Activated CD4-positive, alpha-beta memory T cell treated with anti-CD3 and anti-CD28 coated beads for 36 hours (primary cell): ENCODE measurements at regions not wholly inside any gene's neighbourhood (a gene's known extent, or its start where the extent isn't known, plus 50 kb on each side); places are given as distances from the start of the nearest gene placed in this dataset.

Source experiments
- CTCF ChIA-PET: fragments of 350-600 bp; sonication (Branson Sonifier 250); formaldehyde crosslinking; loops from one replicate; lab custom pipeline; 2021; ENCODE audit warnings: antibody characterized with exemption, inconsistent platforms; lab: Charles Lee
- POLR2A ChIA-PET: fragments of 350-600 bp; sonication (Branson Sonifier 250); formaldehyde crosslinking; loops from one replicate; lab custom pipeline; 2021; ENCODE audit warnings: antibody characterized with exemption; lab: Charles Lee
- DNase-seq: peaks from one replicate; pipeline ENCODE4 v3.0.0-alpha.2; 2020
- H3K27ac Mint-ChIP-seq: one replicate; pipeline ENCODE4 v1.8.0; 2021; ENCODE audit warnings: mixed read lengths
- H3K27me3 Mint-ChIP-seq: one replicate; pipeline ENCODE4 v1.8.0; 2021; ENCODE audit warnings: mixed read lengths
- H3K36me3 Mint-ChIP-seq: one replicate; pipeline ENCODE4 v1.8.0; 2021; ENCODE audit warnings: mixed read lengths
- H3K4me1 Mint-ChIP-seq: one replicate; pipeline ENCODE4 v1.8.0; 2021; ENCODE audit warnings: low read depth, mixed read lengths
- H3K4me3 Mint-ChIP-seq: one replicate; pipeline ENCODE4 v1.8.0; 2021; ENCODE audit warnings: mild to moderate bottlenecking, mixed read lengths
- H3K9me3 Mint-ChIP-seq: one replicate; pipeline ENCODE4 v1.8.0; 2021; ENCODE audit warnings: mixed read lengths
- intact Hi-C: fragments of 100-400 bp; cut with micrococcal nuclease; formaldehyde crosslinking; loops from one replicate; pipeline ENCODE4 v1.15.1; 2023

DNA sequence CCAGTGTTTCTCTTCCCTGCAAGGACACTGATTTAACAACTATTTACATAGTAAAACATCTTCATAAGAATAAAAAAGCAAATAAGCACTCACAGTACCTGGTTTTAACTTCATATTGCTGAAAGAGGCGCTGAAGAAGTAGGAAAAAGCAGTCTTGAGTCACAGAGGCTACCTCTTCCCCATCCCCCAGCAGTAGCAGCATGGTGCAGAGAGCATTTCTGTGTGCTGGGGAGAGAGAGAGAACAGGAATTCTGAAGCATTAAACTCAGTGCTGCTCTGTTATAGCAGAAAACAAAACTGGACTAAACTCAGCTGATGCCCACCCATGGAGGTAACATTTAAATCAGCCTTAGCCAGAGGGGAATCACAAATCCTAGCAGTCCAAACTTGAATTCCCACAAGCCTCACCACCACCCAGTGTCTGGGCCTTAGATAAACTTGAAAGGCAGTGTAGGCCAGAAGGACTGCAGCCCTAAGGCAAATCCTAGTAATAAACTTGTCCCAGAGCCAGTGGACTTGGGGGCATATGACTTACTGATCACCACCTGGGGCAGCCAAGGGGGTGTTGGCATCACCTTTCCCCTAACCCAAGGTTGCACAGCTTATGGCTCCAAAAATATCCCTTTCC, 321.8 kb upstream of the CWC22 start:
- H3K4me3 Mint-ChIP-seq = no peak overlapping the region
- peaks cover 3% of the 10 kb centered on the region for H3K9me3 Mint-ChIP-seq
- no peak overlapping the region for H3K27ac Mint-ChIP-seq
- no peaks in the 10 kb centered on the region for H3K4me1 Mint-ChIP-seq
- no peak for DNase-seq
- intact Hi-C loops = no loop called here
- H3K27me3 Mint-ChIP-seq = no peaks in the 10 kb centered on the region
- no peaks in the 10 kb centered on the region for H3K36me3 Mint-ChIP-seq
- ChIA-PET POLR2A (no interaction called here), CTCF (no interaction called here)

DNA sequence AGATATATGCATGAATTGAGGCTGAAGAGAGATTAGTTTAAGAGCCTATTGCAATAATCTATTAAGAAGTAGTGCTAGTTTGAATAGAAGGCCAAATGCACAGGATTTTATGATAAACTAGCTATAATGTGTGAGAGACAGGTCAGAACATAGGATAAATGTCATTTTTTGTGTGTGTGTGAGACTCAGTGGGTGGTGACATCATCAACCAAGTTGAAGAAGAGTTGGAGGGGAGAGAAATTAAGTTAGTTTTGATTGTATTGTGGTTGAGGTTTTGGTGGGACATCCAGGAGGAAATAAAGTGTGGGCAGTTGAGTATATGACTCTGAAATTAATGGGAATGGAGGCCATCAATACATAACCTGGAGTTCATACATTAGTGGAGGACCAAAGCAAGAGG, 320.1 kb upstream of the CWC22 start:
- Mint-ChIP-seq H3K4me3 (no peak overlapping the region), H3K27me3 (no peaks in the 10 kb centered on the region), H3K27ac (no peak overlapping the region), H3K9me3 (no peaks in the 10 kb centered on the region), H3K4me1 (no peaks in the 10 kb centered on the region), H3K36me3 (no peaks in the 10 kb centered on the region)
- POLR2A ChIA-PET = no interaction called here
- intact Hi-C loops = no loop called here
- no peak for DNase-seq
- CTCF ChIA-PET = no interaction called here

DNA sequence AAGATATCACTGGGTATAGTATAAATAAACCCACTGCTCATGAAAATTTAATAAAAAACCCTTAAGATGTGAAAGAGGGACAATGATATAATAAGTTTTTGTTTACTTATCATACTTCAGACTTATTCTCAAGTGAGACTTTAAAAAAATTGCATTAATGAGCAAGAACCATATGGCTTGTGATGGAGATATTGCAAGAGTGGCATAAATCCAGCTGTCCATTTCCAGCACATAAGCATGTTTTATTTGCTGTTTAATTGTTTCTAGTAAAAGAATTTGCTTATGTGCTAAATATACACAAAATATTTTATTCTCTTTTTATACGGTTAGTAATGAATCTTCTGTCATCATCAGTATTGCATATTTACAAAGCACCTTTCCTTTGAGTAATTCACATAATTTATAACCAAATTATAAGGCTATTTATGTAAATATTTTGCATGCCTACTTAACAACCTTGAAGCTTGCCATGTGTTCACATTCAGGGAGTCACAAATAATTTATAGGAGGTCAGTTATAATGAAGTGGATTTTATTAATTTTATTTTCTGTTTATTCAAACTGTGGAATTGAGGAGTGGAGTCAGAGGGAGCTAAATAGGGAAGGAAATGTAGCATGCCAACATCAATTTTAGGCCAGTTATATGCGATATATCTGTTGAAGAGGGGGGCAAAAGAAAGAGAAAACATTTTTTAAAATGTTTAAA, 318.5 kb upstream of the CWC22 start:
- ChIA-PET CTCF (no interaction called here), POLR2A (no interaction called here)
- Mint-ChIP-seq H3K27me3 (no peaks in the 10 kb centered on the region), H3K27ac (no peak overlapping the region), H3K4me1 (no peaks in the 10 kb centered on the region), H3K4me3 (no peak overlapping the region), H3K9me3 (peaks cover 3% of the 10 kb centered on the region), H3K36me3 (no peaks in the 10 kb centered on the region)
- no peak for DNase-seq
- intact Hi-C loops = no loop called here

DNA sequence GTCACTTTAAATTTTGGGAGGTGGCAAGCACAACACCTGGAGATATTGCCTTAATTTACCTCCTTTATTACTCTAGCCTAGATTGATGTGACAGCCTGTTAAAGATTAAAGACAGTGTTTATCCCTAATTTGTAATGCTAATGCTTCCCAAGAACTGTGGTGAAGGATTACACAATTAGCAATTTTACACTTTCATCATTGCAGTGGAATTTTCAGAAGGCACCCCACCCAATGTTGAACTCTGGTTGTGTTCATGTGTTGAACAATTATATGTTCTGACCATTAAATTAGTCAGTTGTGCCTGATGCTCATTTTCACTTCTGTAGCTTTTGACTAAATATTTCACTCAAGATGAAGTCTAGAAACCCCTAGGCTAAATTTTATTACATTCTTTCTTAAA, 317.1 kb upstream of the CWC22 start:
- intact Hi-C loops = no loop called here
- DNase-seq = no peak
- POLR2A ChIA-PET = no interaction called here
- Mint-ChIP-seq H3K4me1 (no peaks in the 10 kb centered on the region), H3K27ac (no peak overlapping the region), H3K36me3 (no peaks in the 10 kb centered on the region), H3K27me3 (no peaks in the 10 kb centered on the region), H3K4me3 (no peak overlapping the region), H3K9me3 (peaks cover 3% of the 10 kb centered on the region)
- CTCF ChIA-PET = no interaction called here

DNA sequence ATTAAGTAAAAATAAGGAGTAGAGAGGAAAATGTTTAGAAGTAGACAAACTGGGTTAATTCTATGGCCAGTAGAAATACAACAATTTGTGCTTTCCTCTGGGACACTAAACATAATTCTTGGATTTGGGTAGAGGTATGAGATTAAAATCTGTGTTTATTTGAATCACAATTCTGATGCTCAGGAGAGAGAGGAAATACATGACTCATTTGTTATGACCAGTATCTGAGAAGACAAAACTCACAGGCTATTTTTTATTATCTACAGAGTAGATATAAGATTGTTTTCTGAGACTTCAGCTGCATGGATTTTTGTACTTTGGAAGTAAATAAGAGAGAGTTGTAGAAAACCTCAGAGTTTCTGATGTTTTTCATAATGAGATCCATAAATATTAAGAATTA, 315.7 kb upstream of the CWC22 start:
- intact Hi-C loops = no loop called here
- no peak overlapping the region for H3K27ac Mint-ChIP-seq
- ChIA-PET CTCF (no interaction called here), POLR2A (no interaction called here)
- DNase-seq = no peak
- peaks cover 3% of the 10 kb centered on the region for H3K9me3 Mint-ChIP-seq
- H3K4me1 Mint-ChIP-seq = no peaks in the 10 kb centered on the region
- no peak overlapping the region for H3K4me3 Mint-ChIP-seq
- H3K36me3 Mint-ChIP-seq = no peaks in the 10 kb centered on the region
- H3K27me3 Mint-ChIP-seq = no peaks in the 10 kb centered on the region

DNA sequence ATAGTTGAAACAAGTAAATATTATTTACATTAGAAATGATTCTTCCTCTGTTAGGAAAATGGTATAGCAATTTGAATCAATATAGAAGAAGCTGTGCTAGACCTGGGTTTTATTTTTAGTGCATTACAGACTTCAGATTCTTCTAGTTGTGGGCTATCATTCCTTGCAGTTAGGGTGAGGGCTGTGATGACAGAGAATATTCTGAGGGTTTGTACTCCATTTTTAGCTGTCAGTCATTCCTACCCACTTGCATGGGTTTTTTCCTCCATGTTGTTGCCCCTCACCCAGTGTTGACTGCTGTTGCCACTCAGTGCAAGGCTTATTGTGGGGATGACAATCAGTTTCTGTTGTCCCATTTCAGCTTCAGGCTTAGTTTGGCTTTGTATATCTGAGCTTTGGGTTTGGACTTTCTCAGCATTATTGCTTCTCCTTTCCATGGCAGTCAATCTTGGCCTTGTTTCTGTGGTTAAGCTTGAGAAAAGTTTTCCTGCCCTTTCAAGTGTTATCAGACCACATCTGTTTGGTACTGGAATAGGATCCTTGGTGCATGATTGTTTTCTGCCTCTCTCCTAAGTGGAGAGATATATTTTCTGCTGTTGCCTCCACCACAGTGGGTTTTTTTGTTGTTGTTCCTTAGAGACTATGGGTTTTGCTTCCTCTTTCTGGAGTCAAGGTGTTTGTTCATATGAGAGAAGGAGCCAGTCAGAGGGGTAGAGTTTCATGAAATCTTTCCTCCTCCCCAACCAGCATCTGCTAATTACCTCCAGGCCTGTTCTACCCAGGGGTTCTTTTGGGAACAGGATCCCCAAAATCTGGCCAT, 312.7 kb upstream of the CWC22 start:
- H3K9me3 Mint-ChIP-seq = peaks cover 6% of the 10 kb centered on the region
- ChIA-PET CTCF (no interaction called here), POLR2A (no interaction called here)
- no peaks in the 10 kb centered on the region for H3K36me3 Mint-ChIP-seq
- no peaks in the 10 kb centered on the region for H3K4me1 Mint-ChIP-seq
- no peak for DNase-seq
- H3K27me3 Mint-ChIP-seq = no peaks in the 10 kb centered on the region
- H3K27ac Mint-ChIP-seq = no peak overlapping the region
- no peak overlapping the region for H3K4me3 Mint-ChIP-seq
- intact Hi-C loops = no loop called here

DNA sequence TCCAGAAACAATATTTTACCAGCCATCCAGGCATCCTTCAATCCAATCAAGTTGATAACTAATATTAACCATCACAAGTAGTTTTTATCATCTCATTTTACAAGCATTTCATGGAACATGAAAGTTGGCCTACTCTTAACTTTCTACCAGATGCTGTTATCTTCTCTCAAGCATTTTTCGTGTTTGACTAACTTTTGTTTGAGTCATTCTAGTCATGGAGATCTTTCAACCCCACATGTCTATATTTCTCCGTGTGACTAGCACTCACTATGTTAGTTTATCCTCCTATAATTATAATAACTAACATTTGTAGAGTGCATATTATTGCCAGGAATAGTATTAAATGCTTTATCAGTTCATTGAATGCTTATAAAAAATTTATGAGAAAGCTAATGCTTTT, 307.0 kb upstream of the CWC22 start:
- DNase-seq = no peak
- POLR2A ChIA-PET = no interaction called here
- intact Hi-C loops = no loop called here
- H3K36me3 Mint-ChIP-seq = no peaks in the 10 kb centered on the region
- H3K4me3 Mint-ChIP-seq = no peak overlapping the region
- H3K27me3 Mint-ChIP-seq = no peaks in the 10 kb centered on the region
- H3K27ac Mint-ChIP-seq = no peak overlapping the region
- H3K9me3 Mint-ChIP-seq = peaks cover 3% of the 10 kb centered on the region
- no peaks in the 10 kb centered on the region for H3K4me1 Mint-ChIP-seq
- CTCF ChIA-PET = no interaction called here

DNA sequence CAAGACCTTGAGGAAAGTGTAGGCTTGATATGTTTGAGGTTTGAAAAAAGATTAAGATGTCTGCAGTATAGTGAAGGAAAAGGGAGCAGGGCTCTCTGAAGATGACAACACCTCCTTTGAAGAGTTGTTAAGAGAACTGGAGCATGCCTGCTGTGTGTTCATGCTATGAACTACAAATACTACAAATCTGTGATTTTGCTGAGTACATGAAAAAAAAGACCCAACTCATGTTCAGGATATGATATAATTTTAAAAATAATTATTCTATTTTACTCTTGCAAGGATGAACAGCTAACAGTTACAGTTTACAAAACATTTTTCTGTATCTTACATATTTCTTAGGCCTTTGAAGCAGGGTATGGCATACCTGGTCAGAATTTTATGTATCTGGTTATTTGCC, 305.4 kb upstream of the CWC22 start:
- POLR2A ChIA-PET = no interaction called here
- H3K4me3 Mint-ChIP-seq = no peak overlapping the region
- H3K36me3 Mint-ChIP-seq = no peaks in the 10 kb centered on the region
- no peaks in the 10 kb centered on the region for H3K4me1 Mint-ChIP-seq
- H3K27ac Mint-ChIP-seq = no peak overlapping the region
- intact Hi-C loops = no loop called here
- H3K27me3 Mint-ChIP-seq = no peaks in the 10 kb centered on the region
- CTCF ChIA-PET = no interaction called here
- peaks cover 3% of the 10 kb centered on the region for H3K9me3 Mint-ChIP-seq
- DNase-seq = no peak

DNA sequence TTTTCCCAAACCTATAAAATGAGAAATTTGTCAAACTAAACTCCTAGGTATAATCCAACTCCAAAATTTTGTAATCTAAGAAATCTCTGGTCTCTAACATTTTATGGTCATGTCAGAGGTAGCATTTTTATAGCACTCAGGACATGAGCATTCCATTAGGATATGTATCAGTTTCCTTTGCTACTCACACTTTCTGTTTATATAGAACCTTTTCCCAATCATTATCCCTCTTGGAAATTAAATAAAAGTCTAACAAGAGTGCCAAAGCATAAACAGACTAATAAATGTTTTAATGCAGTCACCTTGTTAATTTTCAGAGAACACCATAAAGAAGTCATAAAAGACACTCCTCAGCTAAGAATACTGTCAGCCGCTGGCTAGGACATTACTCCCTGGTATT, 300.0 kb upstream of the CWC22 start:
- ChIA-PET POLR2A (no interaction called here), CTCF (no interaction called here)
- peaks cover 3% of the 10 kb centered on the region for H3K9me3 Mint-ChIP-seq
- intact Hi-C loops = no loop called here
- no peaks in the 10 kb centered on the region for H3K4me1 Mint-ChIP-seq
- H3K4me3 Mint-ChIP-seq = no peak overlapping the region
- H3K27ac Mint-ChIP-seq = no peak overlapping the region
- no peak for DNase-seq
- H3K27me3 Mint-ChIP-seq = no peaks in the 10 kb centered on the region
- no peaks in the 10 kb centered on the region for H3K36me3 Mint-ChIP-seq

DNA sequence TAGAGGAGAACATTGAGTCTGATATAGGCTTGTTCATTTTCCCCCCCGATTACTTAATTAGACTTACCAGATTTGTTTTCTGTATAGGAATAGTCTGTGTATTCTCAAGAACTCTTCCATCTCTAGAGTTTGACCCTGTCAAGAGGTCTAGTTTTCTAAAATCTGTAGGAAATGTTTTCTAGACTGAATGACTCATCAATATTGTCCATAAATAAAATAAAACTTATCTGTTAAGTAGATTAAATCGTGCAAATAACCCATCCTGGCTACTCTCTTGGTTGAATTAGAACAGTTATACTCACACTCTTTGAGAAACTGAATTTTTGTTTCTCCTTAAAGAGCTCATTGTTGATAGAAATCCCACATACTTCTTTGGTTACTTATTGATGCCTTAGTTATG, 299.2 kb upstream of the CWC22 start:
- DNase-seq = no peak
- Mint-ChIP-seq H3K4me1 (no peaks in the 10 kb centered on the region), H3K9me3 (peaks cover 3% of the 10 kb centered on the region), H3K27me3 (no peaks in the 10 kb centered on the region), H3K36me3 (no peaks in the 10 kb centered on the region), H3K27ac (no peak overlapping the region), H3K4me3 (no peak overlapping the region)
- intact Hi-C loops = no loop called here
- ChIA-PET POLR2A (no interaction called here), CTCF (no interaction called here)

DNA sequence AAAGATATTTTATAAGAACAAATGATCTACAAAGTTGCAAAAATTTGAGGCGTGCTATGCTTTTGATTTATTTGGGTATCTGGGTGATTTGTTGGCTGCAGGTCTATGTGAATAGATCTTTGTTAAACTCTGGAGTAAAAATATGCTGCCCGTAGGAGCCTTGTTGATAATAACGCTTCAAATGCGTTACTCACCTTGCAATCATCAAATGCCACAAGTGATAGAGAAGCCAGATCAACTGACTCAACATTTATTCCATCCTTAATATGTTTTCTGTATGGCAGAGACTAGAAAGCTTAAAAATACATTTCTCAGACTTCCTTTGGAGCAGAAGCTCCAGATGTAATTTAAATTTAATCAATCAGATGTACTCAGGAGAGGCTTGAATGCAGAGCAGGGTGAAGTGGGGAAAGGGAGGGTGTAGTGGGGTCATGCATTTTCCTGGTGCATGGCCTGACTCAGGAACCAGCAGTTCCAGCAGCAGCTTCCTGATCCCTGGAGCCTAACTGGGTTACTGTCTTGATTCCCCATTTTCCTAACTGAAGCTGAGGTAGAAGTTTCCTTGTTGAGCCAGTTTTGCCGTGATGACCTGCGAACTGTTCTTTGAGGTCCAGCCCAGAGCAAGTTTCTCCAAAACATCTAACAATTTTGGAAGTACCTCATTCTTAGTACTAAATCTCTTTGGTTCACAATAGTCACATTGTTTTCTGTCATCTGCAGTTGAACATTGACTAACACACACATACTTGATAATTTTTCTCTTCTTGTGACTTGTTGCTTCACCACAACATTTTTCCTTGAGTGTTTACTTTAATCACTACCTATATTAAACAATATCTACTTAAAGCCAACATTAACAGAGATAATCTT, 284.7 kb upstream of the CWC22 start:
- POLR2A ChIA-PET = no interaction called here
- Mint-ChIP-seq H3K4me1 (no peaks in the 10 kb centered on the region), H3K36me3 (no peaks in the 10 kb centered on the region), H3K27ac (no peak overlapping the region), H3K4me3 (no peak overlapping the region), H3K9me3 (no peaks in the 10 kb centered on the region), H3K27me3 (no peaks in the 10 kb centered on the region)
- intact Hi-C loops = no loop called here
- DNase-seq = no peak
- CTCF ChIA-PET = no interaction called here

DNA sequence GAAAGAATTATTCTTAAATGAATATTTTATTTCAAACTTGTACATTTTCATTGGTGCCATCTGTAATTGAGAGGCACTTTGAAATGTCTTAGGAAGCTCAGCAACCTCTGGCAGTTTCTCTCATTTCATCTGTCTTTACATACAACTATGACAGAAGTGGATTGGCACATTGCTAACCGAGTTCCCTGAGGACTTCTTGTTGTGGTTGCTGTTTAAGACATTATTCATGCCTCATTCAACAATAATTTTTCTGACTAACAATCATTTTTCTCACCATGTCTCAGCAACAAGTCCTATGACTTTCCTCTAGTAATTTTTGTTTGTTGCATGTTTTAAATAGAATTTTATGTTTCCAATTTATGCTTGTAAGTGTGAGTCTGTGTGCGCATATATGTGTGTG, 284.0 kb upstream of the CWC22 start:
- Mint-ChIP-seq H3K4me1 (no peaks in the 10 kb centered on the region), H3K36me3 (no peaks in the 10 kb centered on the region), H3K27ac (no peak overlapping the region), H3K9me3 (no peaks in the 10 kb centered on the region), H3K4me3 (no peak overlapping the region), H3K27me3 (no peaks in the 10 kb centered on the region)
- no peak for DNase-seq
- intact Hi-C loops = no loop called here
- CTCF ChIA-PET = no interaction called here
- POLR2A ChIA-PET = no interaction called here
